H9 (cell line): ENCODE measurements at regions not wholly inside any gene's neighbourhood (a gene's known extent, or its start where the extent isn't known, plus 50 kb on each side); places are given as distances from the start of the nearest gene placed in this dataset.

Source experiments
- DNase-seq: peaks from one replicate; pipeline ENCODE4 v3.0.0-alpha.2; 2017
- H2AFZ ChIP-seq: one replicate; pipeline ENCODE4 v1.6.1; 2013; ENCODE audit warnings: mild to moderate bottlenecking, low read length, control low read depth, moderate library complexity
- H2AK5ac ChIP-seq: 2 replicates; pipeline ENCODE4 v1.6.1; 2013; ENCODE audit warnings: low read length, control low read depth, mixed read lengths; ENCODE audit not compliant: insufficient read length
- H2BK120ac ChIP-seq: one replicate; pipeline ENCODE4 v1.6.1; 2013; ENCODE audit warnings: low read depth, mild to moderate bottlenecking, low read length, control low read depth, inconsistent platforms; ENCODE audit not compliant: poor library complexity, severe bottlenecking
- H2BK12ac ChIP-seq: 2 replicates; pipeline ENCODE4 v1.6.1; 2013; ENCODE audit warnings: low read length, control low read depth, mixed read lengths, low read depth; ENCODE audit not compliant: insufficient read length
- H2BK15ac ChIP-seq: 2 replicates; pipeline ENCODE4 v1.6.1; 2013; ENCODE audit warnings: low read depth, low read length, control low read depth
- H2BK20ac ChIP-seq: one replicate; pipeline ENCODE4 v1.6.1; 2013; ENCODE audit warnings: low read depth, mild to moderate bottlenecking, low read length, control low read depth, inconsistent platforms; ENCODE audit not compliant: poor library complexity, severe bottlenecking
- H2BK5ac ChIP-seq: 2 replicates; pipeline ENCODE4 v1.6.1; 2013; ENCODE audit warnings: low read length, control low read depth, mixed read lengths; ENCODE audit not compliant: insufficient read length
- H3K14ac ChIP-seq: 2 replicates; pipeline ENCODE4 v1.6.1; 2013; ENCODE audit warnings: low read length, control low read depth; ENCODE audit not compliant: insufficient read depth
- H3K18ac ChIP-seq: 2 replicates; pipeline ENCODE4 v1.6.1; 2013; ENCODE audit warnings: low read depth, mild to moderate bottlenecking, mixed read lengths, low read length, control low read depth; ENCODE audit not compliant: insufficient read length
- H3K23ac ChIP-seq: 2 replicates; pipeline ENCODE4 v1.6.1; 2013; ENCODE audit warnings: low read length, control low read depth, mixed read lengths, low read depth; ENCODE audit not compliant: insufficient read length
- H3K23me2 ChIP-seq: 2 replicates; pipeline ENCODE4 v1.6.1; 2013; ENCODE audit warnings: low read depth, mild to moderate bottlenecking, mixed read lengths, low read length, control low read depth; ENCODE audit not compliant: insufficient read length, poor library complexity, severe bottlenecking
- H3K27ac ChIP-seq: 2 replicates; pipeline ENCODE4 v1.5.1; 2013; ENCODE audit warnings: low read length, control low read depth, mixed read lengths, low read depth; ENCODE audit not compliant: insufficient read length
- H3K27me3 ChIP-seq: 2 replicates; pipeline ENCODE4 v1.6.1; 2013; ENCODE audit warnings: low read length, control low read depth, inconsistent platforms; ENCODE audit not compliant: insufficient read depth
- H3K4ac ChIP-seq: 2 replicates; pipeline ENCODE4 v1.6.1; 2013; ENCODE audit warnings: low read depth, mild to moderate bottlenecking, control low read depth, inconsistent platforms, low read length, moderate library complexity
- H3K4me1 ChIP-seq: 2 replicates; pipeline ENCODE4 v1.6.1; 2013; ENCODE audit warnings: low read length, control low read depth, inconsistent platforms; ENCODE audit not compliant: insufficient read depth
- H3K4me2 ChIP-seq: 2 replicates; pipeline ENCODE4 v1.6.1; 2013; ENCODE audit warnings: low read length, control low read depth, mixed read lengths; ENCODE audit not compliant: insufficient read length, insufficient read depth
- H3K56ac ChIP-seq: 2 replicates; pipeline ENCODE4 v1.6.1; 2013; ENCODE audit warnings: low read depth, mild to moderate bottlenecking, mixed read lengths, low read length, control low read depth; ENCODE audit not compliant: insufficient read length
- H3K79me1 ChIP-seq: 2 replicates; pipeline ENCODE4 v1.6.1; 2013; ENCODE audit warnings: low read depth, mild to moderate bottlenecking, moderate library complexity, low read length, control low read depth, inconsistent platforms; ENCODE audit not compliant: insufficient read depth, poor library complexity, severe bottlenecking
- H3K79me2 ChIP-seq: 2 replicates; pipeline ENCODE4 v1.6.1; 2013; ENCODE audit warnings: low read length, control low read depth, inconsistent platforms; ENCODE audit not compliant: insufficient read depth
- H3K9ac ChIP-seq: 2 replicates; pipeline ENCODE4 v1.6.1; 2013; ENCODE audit warnings: low read length, control low read depth, mixed read lengths; ENCODE audit not compliant: insufficient read length; ENCODE audit errors: extremely low read depth
- H3K9me3 ChIP-seq: one replicate; pipeline ENCODE4 v1.6.1; 2013; ENCODE audit warnings: low read depth, low read length, inconsistent platforms; ENCODE audit not compliant: control insufficient read depth
- H3T11ph ChIP-seq: one replicate; pipeline ENCODE4 v1.6.1; 2013; ENCODE audit warnings: mild to moderate bottlenecking, low read length, control low read depth, inconsistent platforms
- H4K20me1 ChIP-seq: one replicate; pipeline ENCODE4 v1.6.1; 2013; ENCODE audit not compliant: control insufficient read depth, insufficient read length, insufficient read depth
- H4K5ac ChIP-seq: 2 replicates; pipeline ENCODE4 v1.6.1; 2013; ENCODE audit warnings: low read depth, mild to moderate bottlenecking, mixed read lengths, low read length, control low read depth; ENCODE audit not compliant: insufficient read length
- H4K8ac ChIP-seq: replicated peaks from 2 replicates; pipeline ENCODE4 v1.6.1; 2013; ENCODE audit warnings: low read length, control low read depth, mixed read lengths, low read depth; ENCODE audit not compliant: insufficient read length
- H4K91ac ChIP-seq: 2 replicates; pipeline ENCODE4 v1.6.1; 2013; ENCODE audit warnings: low read depth, mild to moderate bottlenecking, moderate library complexity, mixed read lengths, low read length, control low read depth; ENCODE audit not compliant: insufficient read length
- H3K27ac Mint-ChIP-seq, 3 experiments: 2 replicates in 2 of 3; 3 replicates in 1 of 3; pipeline ENCODE4 v1.8.0; 2020 to 2021; ENCODE audit warnings: mixed read lengths in 3 of 3, mild to moderate bottlenecking in 1 of 3, moderate library complexity in 1 of 3
- H3K27me3 Mint-ChIP-seq: 2 replicates; pipeline ENCODE4 v1.8.0; 2021; ENCODE audit warnings: low read depth, mild to moderate bottlenecking, moderate library complexity, mixed read lengths
- H3K36me3 Mint-ChIP-seq, 3 experiments: 2 replicates in 2 of 3; 3 replicates in 1 of 3; pipeline ENCODE4 v1.8.0; 2020 to 2021; ENCODE audit warnings: low read depth in 3 of 3, mixed read lengths in 3 of 3; ENCODE audit not compliant: insufficient read depth in 1 of 3
- H3K4me1 Mint-ChIP-seq, 2 experiments: 2 replicates each; pipeline ENCODE4 v1.8.0; 2020; ENCODE audit warnings: mixed read lengths in 2 of 2
- H3K4me3 Mint-ChIP-seq, 2 experiments: 2 replicates in 1 of 2; 3 replicates in 1 of 2; pipeline ENCODE4 v1.8.0; 2020 to 2021; ENCODE audit warnings: mild to moderate bottlenecking in 2 of 2, mixed read lengths in 2 of 2, moderate library complexity in 1 of 2
- H3K9me3 Mint-ChIP-seq, 2 experiments: 2 replicates in 1 of 2; 3 replicates in 1 of 2; pipeline ENCODE4 v1.8.0; 2020; ENCODE audit warnings: mild to moderate bottlenecking in 2 of 2, mixed read lengths in 2 of 2, moderate library complexity in 1 of 2
- WGBS: extraction: QIAGEN DNeasy Blood & Tissue Kit; methylation state at CpG from one replicate; pipeline ENCODE4 v1.1.7; 2013; ENCODE audit warnings: missing lambda C conversion rate, low lambda C conversion rate, mixed read lengths; ENCODE audit not compliant: insufficient read length; ENCODE audit errors: extremely low coverage; 5-methylcytosine and 5-hydroxymethylcytosine counted together
- TF ChIP-seq, protein P1 (sequence below): fragments of 200-600 bp; sonication (generic); conservative IDR thresholded peaks from 3 replicates; pipeline ENCODE4 v1.8.0; 2021; ENCODE audit warnings: antibody characterized with exemption, mild to moderate bottlenecking

DNA sequence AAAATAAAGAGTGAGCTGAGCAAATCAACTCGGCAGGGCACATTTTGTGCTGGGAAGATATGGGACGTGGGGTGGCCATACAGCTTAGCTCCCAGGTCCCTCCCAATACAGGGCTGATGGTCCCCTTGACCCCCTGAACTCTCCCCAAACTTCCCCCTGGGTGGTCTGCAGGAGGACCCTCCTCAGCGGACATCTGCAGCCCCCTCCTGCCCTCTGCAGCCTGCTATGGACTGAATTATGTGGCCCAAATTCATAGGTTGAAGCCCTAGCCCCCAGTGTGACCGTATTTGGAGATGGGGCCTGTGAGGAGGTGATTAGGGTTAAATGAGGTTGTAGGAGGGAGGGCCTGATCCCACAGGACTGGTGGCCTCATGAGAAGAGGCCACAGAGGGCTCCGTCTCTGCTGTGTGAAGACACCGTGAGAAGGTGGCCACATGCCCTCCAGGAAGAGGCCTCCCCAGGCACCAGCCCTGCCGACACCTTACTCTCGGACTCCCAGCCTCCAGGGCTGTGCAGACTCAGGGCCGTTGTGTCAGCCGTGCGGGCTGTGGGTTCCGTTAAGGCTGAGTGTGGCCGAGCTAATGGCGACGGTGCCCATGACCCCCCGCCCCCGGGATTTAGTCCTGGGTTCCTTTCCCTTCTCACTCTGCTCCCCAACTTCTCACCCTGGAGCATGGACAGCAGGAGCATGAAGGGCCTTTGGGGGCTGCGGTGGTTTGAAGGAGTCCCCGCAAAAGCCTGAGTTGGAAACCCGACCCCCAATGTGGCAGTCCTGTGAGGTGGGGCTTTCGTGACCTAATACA lies 1042.8 kb downstream of the BRD1 start:
- H3K27me3 Mint-ChIP-seq = peaks cover 3% of the 10 kb centered on the region; the same call in 1 of the 2 replicates
- no peaks in the 10 kb centered on the region for H3K79me2 ChIP-seq
- H3K27me3 ChIP-seq = no peaks in the 10 kb centered on the region
- no peaks in the 10 kb centered on the region for H3K79me1 ChIP-seq
- no peaks in the 10 kb centered on the region for H4K20me1 ChIP-seq
- no peak overlapping the region for H4K5ac ChIP-seq
- no peak overlapping the region for H3K4ac ChIP-seq
- no peak overlapping the region for H4K8ac ChIP-seq
- H3K4me1 Mint-ChIP-seq = peaks cover 14% of the 10 kb centered on the region in 2 experiments
- no peak overlapping the region for H2BK5ac ChIP-seq
- H3K23me2 ChIP-seq = no peaks in the 10 kb centered on the region
- H3K14ac ChIP-seq = no peak overlapping the region
- no peak overlapping the region for H4K91ac ChIP-seq
- H3K4me3 Mint-ChIP-seq = no peak overlapping the region
- TF ChIP-seq, protein P1, sequence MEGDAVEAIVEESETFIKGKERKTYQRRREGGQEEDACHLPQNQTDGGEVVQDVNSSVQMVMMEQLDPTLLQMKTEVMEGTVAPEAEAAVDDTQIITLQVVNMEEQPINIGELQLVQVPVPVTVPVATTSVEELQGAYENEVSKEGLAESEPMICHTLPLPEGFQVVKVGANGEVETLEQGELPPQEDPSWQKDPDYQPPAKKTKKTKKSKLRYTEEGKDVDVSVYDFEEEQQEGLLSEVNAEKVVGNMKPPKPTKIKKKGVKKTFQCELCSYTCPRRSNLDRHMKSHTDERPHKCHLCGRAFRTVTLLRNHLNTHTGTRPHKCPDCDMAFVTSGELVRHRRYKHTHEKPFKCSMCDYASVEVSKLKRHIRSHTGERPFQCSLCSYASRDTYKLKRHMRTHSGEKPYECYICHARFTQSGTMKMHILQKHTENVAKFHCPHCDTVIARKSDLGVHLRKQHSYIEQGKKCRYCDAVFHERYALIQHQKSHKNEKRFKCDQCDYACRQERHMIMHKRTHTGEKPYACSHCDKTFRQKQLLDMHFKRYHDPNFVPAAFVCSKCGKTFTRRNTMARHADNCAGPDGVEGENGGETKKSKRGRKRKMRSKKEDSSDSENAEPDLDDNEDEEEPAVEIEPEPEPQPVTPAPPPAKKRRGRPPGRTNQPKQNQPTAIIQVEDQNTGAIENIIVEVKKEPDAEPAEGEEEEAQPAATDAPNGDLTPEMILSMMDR = no peak
- no CpG with 5 or more reads among the region's 21 CpGs for WGBS
- no peak overlapping the region for H2BK120ac ChIP-seq
- H3K9me3 Mint-ChIP-seq = no peaks in the 10 kb centered on the region; a peak in 1 of 5 replicates
- H3K4me2 ChIP-seq = no peak overlapping the region
- no peak overlapping the region for H3K18ac ChIP-seq
- no peak overlapping the region for H2BK15ac ChIP-seq
- peaks cover 4% of the 10 kb centered on the region; the same call in 1 of the 2 replicates for H3K4me1 ChIP-seq
- no peak overlapping the region for H3K23ac ChIP-seq
- H3K27ac ChIP-seq = no peak overlapping the region
- H3K36me3 Mint-ChIP-seq = no peaks in the 10 kb centered on the region; a peak in 1 of 7 replicates
- H2AK5ac ChIP-seq = no peak overlapping the region
- no peak overlapping the region for H2BK20ac ChIP-seq
- H3K27ac Mint-ChIP-seq = peak overlapping the region in 1 of 3 experiments; percentile 65; a peak in 1 of 7 replicates
- no peak overlapping the region for H2AFZ ChIP-seq
- no peak overlapping the region for H3K9ac ChIP-seq
- DNase-seq = no peak
- no peak overlapping the region for H3K56ac ChIP-seq
- H3T11ph ChIP-seq = no peak overlapping the region
- no peaks in the 10 kb centered on the region for H3K9me3 ChIP-seq
- H2BK12ac ChIP-seq = no peak overlapping the region
